H9 (cell line): ENCODE measurements at regions not wholly inside any gene's neighbourhood (a gene's known extent, or its start where the extent isn't known, plus 50 kb on each side); places are given as distances from the start of the nearest gene placed in this dataset.

ENCODE experiments used
- DNase-seq: peaks from one replicate; pipeline ENCODE4 v3.0.0-alpha.2; 2017
- H2AFZ ChIP-seq: one replicate; pipeline ENCODE4 v1.6.1; 2013; ENCODE audit warnings: mild to moderate bottlenecking, low read length, control low read depth, moderate library complexity
- H2AK5ac ChIP-seq: 2 replicates; pipeline ENCODE4 v1.6.1; 2013; ENCODE audit warnings: low read length, control low read depth, mixed read lengths; ENCODE audit not compliant: insufficient read length
- H2BK120ac ChIP-seq: one replicate; pipeline ENCODE4 v1.6.1; 2013; ENCODE audit warnings: low read depth, mild to moderate bottlenecking, low read length, control low read depth, inconsistent platforms; ENCODE audit not compliant: poor library complexity, severe bottlenecking
- H2BK12ac ChIP-seq: 2 replicates; pipeline ENCODE4 v1.6.1; 2013; ENCODE audit warnings: low read length, control low read depth, mixed read lengths, low read depth; ENCODE audit not compliant: insufficient read length
- H2BK15ac ChIP-seq: 2 replicates; pipeline ENCODE4 v1.6.1; 2013; ENCODE audit warnings: low read depth, low read length, control low read depth
- H2BK20ac ChIP-seq: one replicate; pipeline ENCODE4 v1.6.1; 2013; ENCODE audit warnings: low read depth, mild to moderate bottlenecking, low read length, control low read depth, inconsistent platforms; ENCODE audit not compliant: poor library complexity, severe bottlenecking
- H2BK5ac ChIP-seq: 2 replicates; pipeline ENCODE4 v1.6.1; 2013; ENCODE audit warnings: low read length, control low read depth, mixed read lengths; ENCODE audit not compliant: insufficient read length
- H3K14ac ChIP-seq: 2 replicates; pipeline ENCODE4 v1.6.1; 2013; ENCODE audit warnings: low read length, control low read depth; ENCODE audit not compliant: insufficient read depth
- H3K18ac ChIP-seq: 2 replicates; pipeline ENCODE4 v1.6.1; 2013; ENCODE audit warnings: low read depth, mild to moderate bottlenecking, mixed read lengths, low read length, control low read depth; ENCODE audit not compliant: insufficient read length
- H3K23ac ChIP-seq: 2 replicates; pipeline ENCODE4 v1.6.1; 2013; ENCODE audit warnings: low read length, control low read depth, mixed read lengths, low read depth; ENCODE audit not compliant: insufficient read length
- H3K23me2 ChIP-seq: 2 replicates; pipeline ENCODE4 v1.6.1; 2013; ENCODE audit warnings: low read depth, mild to moderate bottlenecking, mixed read lengths, low read length, control low read depth; ENCODE audit not compliant: insufficient read length, poor library complexity, severe bottlenecking
- H3K27ac ChIP-seq: 2 replicates; pipeline ENCODE4 v1.5.1; 2013; ENCODE audit warnings: low read length, control low read depth, mixed read lengths, low read depth; ENCODE audit not compliant: insufficient read length
- H3K27me3 ChIP-seq: 2 replicates; pipeline ENCODE4 v1.6.1; 2013; ENCODE audit warnings: low read length, control low read depth, inconsistent platforms; ENCODE audit not compliant: insufficient read depth
- H3K4ac ChIP-seq: 2 replicates; pipeline ENCODE4 v1.6.1; 2013; ENCODE audit warnings: low read depth, mild to moderate bottlenecking, control low read depth, inconsistent platforms, low read length, moderate library complexity
- H3K4me1 ChIP-seq: 2 replicates; pipeline ENCODE4 v1.6.1; 2013; ENCODE audit warnings: low read length, control low read depth, inconsistent platforms; ENCODE audit not compliant: insufficient read depth
- H3K4me2 ChIP-seq: 2 replicates; pipeline ENCODE4 v1.6.1; 2013; ENCODE audit warnings: low read length, control low read depth, mixed read lengths; ENCODE audit not compliant: insufficient read length, insufficient read depth
- H3K56ac ChIP-seq: 2 replicates; pipeline ENCODE4 v1.6.1; 2013; ENCODE audit warnings: low read depth, mild to moderate bottlenecking, mixed read lengths, low read length, control low read depth; ENCODE audit not compliant: insufficient read length
- H3K79me1 ChIP-seq: 2 replicates; pipeline ENCODE4 v1.6.1; 2013; ENCODE audit warnings: low read depth, mild to moderate bottlenecking, moderate library complexity, low read length, control low read depth, inconsistent platforms; ENCODE audit not compliant: insufficient read depth, poor library complexity, severe bottlenecking
- H3K79me2 ChIP-seq: 2 replicates; pipeline ENCODE4 v1.6.1; 2013; ENCODE audit warnings: low read length, control low read depth, inconsistent platforms; ENCODE audit not compliant: insufficient read depth
- H3K9ac ChIP-seq: 2 replicates; pipeline ENCODE4 v1.6.1; 2013; ENCODE audit warnings: low read length, control low read depth, mixed read lengths; ENCODE audit not compliant: insufficient read length; ENCODE audit errors: extremely low read depth
- H3K9me3 ChIP-seq: one replicate; pipeline ENCODE4 v1.6.1; 2013; ENCODE audit warnings: low read depth, low read length, inconsistent platforms; ENCODE audit not compliant: control insufficient read depth
- H3T11ph ChIP-seq: one replicate; pipeline ENCODE4 v1.6.1; 2013; ENCODE audit warnings: mild to moderate bottlenecking, low read length, control low read depth, inconsistent platforms
- H4K20me1 ChIP-seq: one replicate; pipeline ENCODE4 v1.6.1; 2013; ENCODE audit not compliant: control insufficient read depth, insufficient read length, insufficient read depth
- H4K5ac ChIP-seq: 2 replicates; pipeline ENCODE4 v1.6.1; 2013; ENCODE audit warnings: low read depth, mild to moderate bottlenecking, mixed read lengths, low read length, control low read depth; ENCODE audit not compliant: insufficient read length
- H4K8ac ChIP-seq: replicated peaks from 2 replicates; pipeline ENCODE4 v1.6.1; 2013; ENCODE audit warnings: low read length, control low read depth, mixed read lengths, low read depth; ENCODE audit not compliant: insufficient read length
- H4K91ac ChIP-seq: 2 replicates; pipeline ENCODE4 v1.6.1; 2013; ENCODE audit warnings: low read depth, mild to moderate bottlenecking, moderate library complexity, mixed read lengths, low read length, control low read depth; ENCODE audit not compliant: insufficient read length
- H3K27ac Mint-ChIP-seq, 3 experiments: 2 replicates in 2 of 3; 3 replicates in 1 of 3; pipeline ENCODE4 v1.8.0; 2020 to 2021; ENCODE audit warnings: mixed read lengths in 3 of 3, mild to moderate bottlenecking in 1 of 3, moderate library complexity in 1 of 3
- H3K27me3 Mint-ChIP-seq: 2 replicates; pipeline ENCODE4 v1.8.0; 2021; ENCODE audit warnings: low read depth, mild to moderate bottlenecking, moderate library complexity, mixed read lengths
- H3K36me3 Mint-ChIP-seq, 3 experiments: 2 replicates in 2 of 3; 3 replicates in 1 of 3; pipeline ENCODE4 v1.8.0; 2020 to 2021; ENCODE audit warnings: low read depth in 3 of 3, mixed read lengths in 3 of 3; ENCODE audit not compliant: insufficient read depth in 1 of 3
- H3K4me1 Mint-ChIP-seq, 2 experiments: 2 replicates each; pipeline ENCODE4 v1.8.0; 2020; ENCODE audit warnings: mixed read lengths in 2 of 2
- H3K4me3 Mint-ChIP-seq, 2 experiments: 2 replicates in 1 of 2; 3 replicates in 1 of 2; pipeline ENCODE4 v1.8.0; 2020 to 2021; ENCODE audit warnings: mild to moderate bottlenecking in 2 of 2, mixed read lengths in 2 of 2, moderate library complexity in 1 of 2
- H3K9me3 Mint-ChIP-seq, 2 experiments: 2 replicates in 1 of 2; 3 replicates in 1 of 2; pipeline ENCODE4 v1.8.0; 2020; ENCODE audit warnings: mild to moderate bottlenecking in 2 of 2, mixed read lengths in 2 of 2, moderate library complexity in 1 of 2
- CTCF ChIP-seq: fragments of 200-600 bp; sonication (generic); conservative IDR thresholded peaks from 3 replicates; pipeline ENCODE4 v1.8.0; 2021; ENCODE audit warnings: antibody characterized with exemption, mild to moderate bottlenecking
- WGBS: extraction: QIAGEN DNeasy Blood & Tissue Kit; methylation state at CpG from one replicate; pipeline ENCODE4 v1.1.7; 2013; ENCODE audit warnings: missing lambda C conversion rate, low lambda C conversion rate, mixed read lengths; ENCODE audit not compliant: insufficient read length; ENCODE audit errors: extremely low coverage; 5-methylcytosine and 5-hydroxymethylcytosine counted together

- Histone ChIP-seq H2BK15ac (no peak overlapping the region), H3K27ac (no peak overlapping the region), H3K56ac (no peak overlapping the region), H2BK12ac (no peak overlapping the region), H3K9ac (no peak overlapping the region), H3K4ac (no peak overlapping the region), H2AK5ac (no peak overlapping the region), H3T11ph (no peak overlapping the region), H4K5ac (no peak overlapping the region), H3K18ac (no peak overlapping the region), H3K23ac (no peak overlapping the region), H3K9me3 (no peaks in the 10 kb centered on the region), H3K4me2 (no peak overlapping the region), H3K79me2 (no peaks in the 10 kb centered on the region), H2BK120ac (no peak overlapping the region), H4K91ac (no peak overlapping the region), H4K20me1 (no peaks in the 10 kb centered on the region), H4K8ac (no peak overlapping the region), H3K4me1 (no peaks in the 10 kb centered on the region), H2BK20ac (no peak overlapping the region), H3K23me2 (no peaks in the 10 kb centered on the region), H3K79me1 (no peaks in the 10 kb centered on the region), H2BK5ac (no peak overlapping the region), H3K27me3 (no peaks in the 10 kb centered on the region), H2AFZ (no peak overlapping the region), H3K14ac (no peak overlapping the region)
- no peak for TF ChIP-seq CTCF
- no peaks in the 10 kb centered on the region for H3K27me3 Mint-ChIP-seq
- DNase-seq: no peak
- H3K9me3 Mint-ChIP-seq: peaks cover 9 to 10% of the 10 kb centered on the region in 2 experiments; a peak in 4 of 5 replicates
- peaks cover 6 to 9% of the 10 kb centered on the region in 2 experiments; a peak in 3 of 4 replicates for H3K4me1 Mint-ChIP-seq
- H3K4me3 Mint-ChIP-seq: no peak overlapping the region
- H3K36me3 Mint-ChIP-seq: no peaks in the 10 kb centered on the region; a peak in 4 of 7 replicates
- no peak overlapping the region for H3K27ac Mint-ChIP-seq
- WGBS: no CpG with 5 or more reads among the region's 3 CpGs
These were observed 125.4 kb upstream of the ACKR3 start for GRCh38 chr2:236444187-236444586.
